Spleen (tissue), 7 donors: ENCODE measurements at regions not wholly inside any gene's neighbourhood (a gene's known extent, or its start where the extent isn't known, plus 50 kb on each side); places are given as distances from the start of the nearest gene placed in this dataset.

Source experiments
- CTCF ChIP-seq, 11 experiments: fragments of 200-600 bp in 7 of 11; fragments of 450-650 bp in 4 of 11; sonication (generic) in 4 of 11; IDR thresholded peaks in 8 of 11; conservative IDR thresholded peaks in 3 of 11; 1 replicate in 7 of 11; 2 replicates in 4 of 11; pipeline versions ENCODE4 v1.4.0 to v1.8.0; 2016 to 2021; ENCODE audit warnings: antibody characterized with exemption in 11 of 11, inconsistent platforms in 4 of 11, mild to moderate bottlenecking in 1 of 11
- POLR2A ChIP-seq, 3 donors: fragments of 450-650 bp; IDR thresholded peaks; one replicate each; pipeline ENCODE4 v1.5.1; 2017; ENCODE audit warnings: antibody characterized with exemption in 3 of 3, mild to moderate bottlenecking in 1 of 3
- donor health status: DM: no; HTN: no; CAD: no; lungs with moderate emphysema.
- donor health status: DM: no; HTN: no; CAD: no.
- donor health status: DM: no; HTN: no; CAD: no.

- TF ChIP-seq POLR2A (IDR thresholded peaks at IDR 0.05) (no peak), CTCF (IDR thresholded peaks at IDR 0.05 in 8 of 11, conservative IDR thresholded peaks at IDR 0.05 in 3 of 11) (no peak)
Observed at GRCh38 chr16:14344945-14345344, 273.8 kb downstream of the MRTFB start.
